ENCODE measurements at regions not wholly inside any gene's neighbourhood (a gene's known extent, or its start where the extent isn't known, plus 50 kb on each side); places are given as distances from the start of the nearest gene placed in this dataset.

- TF ChIP-seq CTCF (IDR thresholded peaks at IDR 0.05) (no peak), POLR2AphosphoS5 (IDR thresholded peaks at IDR 0.05) (no peak), POLR2A (IDR thresholded peaks at IDR 0.05) (no peak), EP300 (IDR thresholded peaks at IDR 0.05; ENCODE audit: low read depth) (no peak)
These were observed 134.9 kb upstream of the CEP162 start for GRCh38 chr6:84362193-84362821.
